HL-60 (cell line): ENCODE measurements at regions not wholly inside any gene's neighbourhood (a gene's known extent, or its start where the extent isn't known, plus 50 kb on each side); places are given as distances from the start of the nearest gene placed in this dataset.

ENCODE experiments used
- CTCF ChIP-seq: IDR thresholded peaks from one replicate; pipeline ENCODE4 v1.5.1; 2011; ENCODE audit warnings: low read length, control low read depth, inconsistent platforms; ENCODE audit not compliant: insufficient read depth
- GABPA ChIP-seq: IDR thresholded peaks from 2 replicates; pipeline ENCODE4 v1.6.1; 2012; ENCODE audit warnings: low read depth

- TF ChIP-seq CTCF (no peak), GABPA (no peak)
These were observed 877.7 kb downstream of the CBLN2 start for GRCh38 chr18:71666481-71666880.
